GM23338 (cell line): ENCODE measurements at regions not wholly inside any gene's neighbourhood (a gene's known extent, or its start where the extent isn't known, plus 50 kb on each side); places are given as distances from the start of the nearest gene placed in this dataset.
A peak's percentile ranks its signal among the peaks of the same experiment; 100 is the strongest.

Experiments used
- ATAC-seq: fragments of 200-7000 bp; cut with Tn5 transposase; 3 replicates; pipeline ENCODE4 v1.9.1; 2020
- DNase-seq: peaks from one replicate; pipeline ENCODE4 v3.0.0-alpha.2; 2015; ENCODE audit warnings: low spot score
- H2AFZ ChIP-seq: fragments of 200-600 bp; sonication (generic); 2 replicates; pipeline ENCODE4 v1.8.0; 2016; ENCODE audit warnings: antibody characterized with exemption, mild to moderate bottlenecking, moderate library complexity
- H3F3A ChIP-seq: fragments of 200-600 bp; sonication (generic); replicated peaks from 2 replicates; pipeline ENCODE4 v1.8.0; 2017; ENCODE audit warnings: antibody characterized with exemption, mixed run types, low read depth
- H3K27ac ChIP-seq: fragments of 200-600 bp; sonication (generic); 2 replicates; pipeline ENCODE4 v1.6.1; 2016; ENCODE audit warnings: low read depth
- H3K27me3 ChIP-seq: fragments of 200-600 bp; sonication (generic); 2 replicates; pipeline ENCODE4 v1.8.0; 2016; ENCODE audit warnings: mild to moderate bottlenecking, mixed run types, moderate library complexity; ENCODE audit not compliant: insufficient read depth
- H3K36me3 ChIP-seq: fragments of 200-600 bp; sonication (generic); 2 replicates; pipeline ENCODE4 v1.8.0; 2016; ENCODE audit warnings: mild to moderate bottlenecking; ENCODE audit not compliant: insufficient read depth
- H3K4me1 ChIP-seq: fragments of 200-600 bp; sonication (generic); 2 replicates; pipeline ENCODE4 v1.8.0; 2016; ENCODE audit warnings: mild to moderate bottlenecking, moderate library complexity; ENCODE audit not compliant: insufficient read depth
- H3K4me2 ChIP-seq: fragments of 200-600 bp; sonication (generic); 2 replicates; pipeline ENCODE4 v1.7.1; 2017; ENCODE audit warnings: mixed run types
- H3K4me3 ChIP-seq: fragments of 200-600 bp; sonication (generic); 2 replicates; pipeline ENCODE4 v1.6.1; 2016; ENCODE audit warnings: mixed run types
- H3K79me2 ChIP-seq: fragments of 200-600 bp; sonication (generic); replicated peaks from 2 replicates; pipeline ENCODE4 v1.8.0; 2017; ENCODE audit warnings: mild to moderate bottlenecking; ENCODE audit not compliant: insufficient read depth
- H3K9me2 ChIP-seq: fragments of 200-600 bp; sonication (generic); 2 replicates; pipeline ENCODE4 v1.8.0; 2017; ENCODE audit not compliant: insufficient read depth
- H4K20me1 ChIP-seq: fragments of 200-600 bp; sonication (generic); replicated peaks from 2 replicates; pipeline ENCODE4 v1.8.0; 2017; ENCODE audit warnings: mild to moderate bottlenecking; ENCODE audit not compliant: insufficient read depth
- H3K27ac Mint-ChIP-seq: 2 replicates; pipeline ENCODE4 v1.8.0; 2020; ENCODE audit warnings: inconsistent platforms, mild to moderate bottlenecking, moderate library complexity, mixed read lengths
- H3K27me3 Mint-ChIP-seq: 3 replicates; pipeline ENCODE4 v1.8.0; 2022; ENCODE audit warnings: low read depth, mild to moderate bottlenecking, moderate library complexity, mixed read lengths, inconsistent platforms; ENCODE audit not compliant: insufficient read depth, poor library complexity
- H3K36me3 Mint-ChIP-seq: 3 replicates; pipeline ENCODE4 v1.8.0; 2021; ENCODE audit warnings: low read depth, mild to moderate bottlenecking, inconsistent platforms, moderate library complexity, mixed read lengths
- H3K4me1 Mint-ChIP-seq: 3 replicates; pipeline ENCODE4 v1.8.0; 2020; ENCODE audit warnings: mild to moderate bottlenecking, inconsistent platforms, mixed read lengths
- H3K4me3 Mint-ChIP-seq: 3 replicates; pipeline ENCODE4 v1.8.0; 2021; ENCODE audit warnings: moderate library complexity, mild to moderate bottlenecking, inconsistent platforms, mixed read lengths
- H3K9me3 Mint-ChIP-seq: 3 replicates; pipeline ENCODE4 v1.8.0; 2020; ENCODE audit warnings: moderate library complexity, mild to moderate bottlenecking, inconsistent platforms, mixed read lengths
- CREB1 ChIP-seq: fragments of 250-450 bp; sonication (Bioruptor Pico); IDR thresholded peaks from 2 replicates; pipeline ENCODE4 v1.5.0; 2020; ENCODE audit warnings: low read depth, mild to moderate bottlenecking, moderate library complexity
- ETS1 ChIP-seq: IDR thresholded peaks from 2 replicates; pipeline ENCODE4 v1.6.1; 2016; ENCODE audit warnings: antibody characterized with exemption
- EZH2 ChIP-seq: fragments of 200-600 bp; sonication (generic); IDR thresholded peaks from one replicate; pipeline ENCODE4 v1.8.0; 2017; ENCODE audit warnings: antibody characterized with exemption, mild to moderate bottlenecking, low read depth; ENCODE audit not compliant: unreplicated experiment
- EZH2phosphoT487 ChIP-seq: fragments of 200-600 bp; sonication (generic); IDR thresholded peaks from one replicate; pipeline ENCODE4 v1.8.1; 2018; ENCODE audit warnings: antibody characterized with exemption; ENCODE audit not compliant: unreplicated experiment
- JUNB ChIP-seq: IDR thresholded peaks from one replicate; pipeline ENCODE4 v1.6.1; 2016; ENCODE audit warnings: antibody characterized with exemption; ENCODE audit not compliant: unreplicated experiment
- NANOG ChIP-seq: IDR thresholded peaks from 2 replicates; pipeline ENCODE4 v1.6.1; 2016; ENCODE audit warnings: antibody characterized with exemption, borderline replicate concordance
- POLR2AphosphoS5 ChIP-seq: IDR thresholded peaks from 2 replicates; pipeline ENCODE4 v1.6.1; 2016; ENCODE audit warnings: antibody characterized with exemption, low read depth
- STAT1 ChIP-seq: IDR thresholded peaks from one replicate; pipeline ENCODE4 v1.6.1; 2016; ENCODE audit warnings: antibody characterized with exemption; ENCODE audit not compliant: unreplicated experiment
- ZNF114 ChIP-seq: fragments of 250-450 bp; sonication (Bioruptor Pico); IDR thresholded peaks from 2 replicates; pipeline ENCODE4 v1.5.0; 2020; ENCODE audit warnings: mild to moderate bottlenecking, moderate library complexity
- ZNF331 ChIP-seq: fragments of 250-450 bp; sonication (Bioruptor Pico); IDR thresholded peaks from 2 replicates; pipeline ENCODE4 v1.5.0; 2020; ENCODE audit warnings: low read depth, mild to moderate bottlenecking, moderate library complexity
- TF ChIP-seq, protein P1 (sequence below): IDR thresholded peaks from one replicate; pipeline ENCODE4 v1.6.1; 2018; ENCODE audit warnings: antibody characterized with exemption; ENCODE audit not compliant: unreplicated experiment
- TF ChIP-seq, protein P2 (sequence below): fragments of 250-450 bp; sonication (Bioruptor Pico); IDR thresholded peaks from 2 replicates; pipeline ENCODE4 v1.5.0; 2020; ENCODE audit warnings: mild to moderate bottlenecking, moderate library complexity
- TF ChIP-seq, protein P3 (sequence below), 2 experiments: fragments of 200-600 bp in 1 of 2; sonication (generic) in 1 of 2; conservative IDR thresholded peaks; 2 replicates each; pipeline versions ENCODE4 v1.5.1 to v1.6.1; 2016 to 2017; ENCODE audit warnings: antibody characterized with exemption in 2 of 2, low read depth in 2 of 2, mild to moderate bottlenecking in 2 of 2, moderate library complexity in 1 of 2

DNA sequence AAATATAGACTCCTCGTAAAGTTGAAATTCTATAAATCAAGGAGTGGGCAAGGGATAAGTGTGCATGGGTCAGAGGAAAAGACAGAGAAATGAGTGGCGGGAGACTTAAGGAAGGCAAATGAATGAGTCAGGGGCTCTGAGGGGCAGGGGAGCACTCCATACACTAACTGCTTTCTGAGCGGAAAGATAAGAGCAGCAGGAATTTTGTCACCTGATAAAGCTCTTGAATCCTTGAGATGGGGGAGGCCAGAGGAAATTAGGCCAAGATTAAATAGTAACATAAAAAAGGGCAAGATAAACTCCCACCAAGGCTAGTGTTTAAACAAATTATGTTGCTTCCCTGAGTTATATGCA lies 191.0 kb upstream of the S1PR3 start:
- Histone ChIP-seq H3K9me2 (no peaks in the 10 kb centered on the region), H3K36me3 (no peaks in the 10 kb centered on the region), H3K4me2 (no peak overlapping the region), H3K27ac (no peak overlapping the region), H3K4me3 (no peak overlapping the region), H3F3A (no peaks in the 10 kb centered on the region), H3K79me2 (no peaks in the 10 kb centered on the region), H3K4me1 (0 out of 2 replicates have a peak, but pooled peaks cover 9% of the 10 kb centered on the region), H3K27me3 (no peaks in the 10 kb centered on the region), H4K20me1 (no peaks in the 10 kb centered on the region), H2AFZ (peak overlapping the region; percentile 59; the same call in 1 of the 2 replicates)
- H3K27me3 Mint-ChIP-seq, result no peaks in the 10 kb centered on the region
- no peak overlapping the region for H3K4me3 Mint-ChIP-seq
- no peak overlapping the region for H3K27ac Mint-ChIP-seq
- H3K9me3 Mint-ChIP-seq, result peaks cover 3% of the 10 kb centered on the region; the same call in 2 of the 3 replicates
- TF ChIP-seq EZH2 (no peak), POLR2AphosphoS5 (no peak), EZH2phosphoT487 (no peak), ETS1 (no peak), CREB1 (CRISPR knock-in tag) (no peak), NANOG (no peak), ZNF114 (CRISPR knock-in tag) (no peak), ZNF331 (CRISPR knock-in tag) (no peak), STAT1 (no peak), JUNB (no peak)
- TF ChIP-seq, protein P1, sequence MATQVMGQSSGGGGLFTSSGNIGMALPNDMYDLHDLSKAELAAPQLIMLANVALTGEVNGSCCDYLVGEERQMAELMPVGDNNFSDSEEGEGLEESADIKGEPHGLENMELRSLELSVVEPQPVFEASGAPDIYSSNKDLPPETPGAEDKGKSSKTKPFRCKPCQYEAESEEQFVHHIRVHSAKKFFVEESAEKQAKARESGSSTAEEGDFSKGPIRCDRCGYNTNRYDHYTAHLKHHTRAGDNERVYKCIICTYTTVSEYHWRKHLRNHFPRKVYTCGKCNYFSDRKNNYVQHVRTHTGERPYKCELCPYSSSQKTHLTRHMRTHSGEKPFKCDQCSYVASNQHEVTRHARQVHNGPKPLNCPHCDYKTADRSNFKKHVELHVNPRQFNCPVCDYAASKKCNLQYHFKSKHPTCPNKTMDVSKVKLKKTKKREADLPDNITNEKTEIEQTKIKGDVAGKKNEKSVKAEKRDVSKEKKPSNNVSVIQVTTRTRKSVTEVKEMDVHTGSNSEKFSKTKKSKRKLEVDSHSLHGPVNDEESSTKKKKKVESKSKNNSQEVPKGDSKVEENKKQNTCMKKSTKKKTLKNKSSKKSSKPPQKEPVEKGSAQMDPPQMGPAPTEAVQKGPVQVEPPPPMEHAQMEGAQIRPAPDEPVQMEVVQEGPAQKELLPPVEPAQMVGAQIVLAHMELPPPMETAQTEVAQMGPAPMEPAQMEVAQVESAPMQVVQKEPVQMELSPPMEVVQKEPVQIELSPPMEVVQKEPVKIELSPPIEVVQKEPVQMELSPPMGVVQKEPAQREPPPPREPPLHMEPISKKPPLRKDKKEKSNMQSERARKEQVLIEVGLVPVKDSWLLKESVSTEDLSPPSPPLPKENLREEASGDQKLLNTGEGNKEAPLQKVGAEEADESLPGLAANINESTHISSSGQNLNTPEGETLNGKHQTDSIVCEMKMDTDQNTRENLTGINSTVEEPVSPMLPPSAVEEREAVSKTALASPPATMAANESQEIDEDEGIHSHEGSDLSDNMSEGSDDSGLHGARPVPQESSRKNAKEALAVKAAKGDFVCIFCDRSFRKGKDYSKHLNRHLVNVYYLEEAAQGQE, result no peak
- TF ChIP-seq, protein P2, sequence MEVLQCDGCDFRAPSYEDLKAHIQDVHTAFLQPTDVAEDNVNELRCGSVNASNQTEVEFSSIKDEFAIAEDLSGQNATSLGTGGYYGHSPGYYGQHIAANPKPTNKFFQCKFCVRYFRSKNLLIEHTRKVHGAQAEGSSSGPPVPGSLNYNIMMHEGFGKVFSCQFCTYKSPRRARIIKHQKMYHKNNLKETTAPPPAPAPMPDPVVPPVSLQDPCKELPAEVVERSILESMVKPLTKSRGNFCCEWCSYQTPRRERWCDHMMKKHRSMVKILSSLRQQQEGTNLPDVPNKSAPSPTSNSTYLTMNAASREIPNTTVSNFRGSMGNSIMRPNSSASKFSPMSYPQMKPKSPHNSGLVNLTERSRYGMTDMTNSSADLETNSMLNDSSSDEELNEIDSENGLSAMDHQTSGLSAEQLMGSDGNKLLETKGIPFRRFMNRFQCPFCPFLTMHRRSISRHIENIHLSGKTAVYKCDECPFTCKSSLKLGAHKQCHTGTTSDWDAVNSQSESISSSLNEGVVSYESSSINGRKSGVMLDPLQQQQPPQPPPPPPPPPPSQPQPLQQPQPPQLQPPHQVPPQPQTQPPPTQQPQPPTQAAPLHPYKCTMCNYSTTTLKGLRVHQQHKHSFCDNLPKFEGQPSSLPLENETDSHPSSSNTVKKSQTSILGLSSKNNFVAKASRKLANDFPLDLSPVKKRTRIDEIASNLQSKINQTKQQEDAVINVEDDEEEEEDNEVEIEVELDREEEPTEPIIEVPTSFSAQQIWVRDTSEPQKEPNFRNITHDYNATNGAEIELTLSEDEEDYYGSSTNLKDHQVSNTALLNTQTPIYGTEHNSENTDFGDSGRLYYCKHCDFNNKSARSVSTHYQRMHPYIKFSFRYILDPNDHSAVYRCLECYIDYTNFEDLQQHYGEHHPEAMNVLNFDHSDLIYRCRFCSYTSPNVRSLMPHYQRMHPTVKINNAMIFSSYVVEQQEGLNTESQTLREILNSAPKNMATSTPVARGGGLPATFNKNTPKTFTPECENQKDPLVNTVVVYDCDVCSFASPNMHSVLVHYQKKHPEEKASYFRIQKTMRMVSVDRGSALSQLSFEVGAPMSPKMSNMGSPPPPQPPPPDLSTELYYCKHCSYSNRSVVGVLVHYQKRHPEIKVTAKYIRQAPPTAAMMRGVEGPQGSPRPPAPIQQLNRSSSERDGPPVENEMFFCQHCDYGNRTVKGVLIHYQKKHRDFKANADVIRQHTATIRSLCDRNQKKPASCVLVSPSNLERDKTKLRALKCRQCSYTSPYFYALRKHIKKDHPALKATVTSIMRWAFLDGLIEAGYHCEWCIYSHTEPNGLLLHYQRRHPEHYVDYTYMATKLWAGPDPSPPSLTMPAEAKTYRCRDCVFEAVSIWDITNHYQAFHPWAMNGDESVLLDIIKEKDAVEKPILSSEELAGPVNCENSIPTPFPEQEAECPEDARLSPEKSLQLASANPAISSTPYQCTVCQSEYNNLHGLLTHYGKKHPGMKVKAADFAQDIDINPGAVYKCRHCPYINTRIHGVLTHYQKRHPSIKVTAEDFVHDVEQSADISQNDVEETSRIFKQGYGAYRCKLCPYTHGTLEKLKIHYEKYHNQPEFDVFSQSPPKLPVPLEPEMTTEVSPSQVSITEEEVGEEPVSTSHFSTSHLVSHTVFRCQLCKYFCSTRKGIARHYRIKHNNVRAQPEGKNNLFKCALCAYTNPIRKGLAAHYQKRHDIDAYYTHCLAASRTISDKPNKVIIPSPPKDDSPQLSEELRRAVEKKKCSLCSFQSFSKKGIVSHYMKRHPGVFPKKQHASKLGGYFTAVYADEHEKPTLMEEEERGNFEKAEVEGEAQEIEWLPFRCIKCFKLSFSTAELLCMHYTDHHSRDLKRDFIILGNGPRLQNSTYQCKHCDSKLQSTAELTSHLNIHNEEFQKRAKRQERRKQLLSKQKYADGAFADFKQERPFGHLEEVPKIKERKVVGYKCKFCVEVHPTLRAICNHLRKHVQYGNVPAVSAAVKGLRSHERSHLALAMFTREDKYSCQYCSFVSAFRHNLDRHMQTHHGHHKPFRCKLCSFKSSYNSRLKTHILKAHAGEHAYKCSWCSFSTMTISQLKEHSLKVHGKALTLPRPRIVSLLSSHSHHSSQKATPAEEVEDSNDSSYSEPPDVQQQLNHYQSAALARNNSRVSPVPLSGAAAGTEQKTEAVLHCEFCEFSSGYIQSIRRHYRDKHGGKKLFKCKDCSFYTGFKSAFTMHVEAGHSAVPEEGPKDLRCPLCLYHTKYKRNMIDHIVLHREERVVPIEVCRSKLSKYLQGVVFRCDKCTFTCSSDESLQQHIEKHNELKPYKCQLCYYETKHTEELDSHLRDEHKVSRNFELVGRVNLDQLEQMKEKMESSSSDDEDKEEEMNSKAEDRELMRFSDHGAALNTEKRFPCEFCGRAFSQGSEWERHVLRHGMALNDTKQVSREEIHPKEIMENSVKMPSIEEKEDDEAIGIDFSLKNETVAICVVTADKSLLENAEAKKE (CRISPR knock-in tag), result no peak
- TF ChIP-seq, protein P3, sequence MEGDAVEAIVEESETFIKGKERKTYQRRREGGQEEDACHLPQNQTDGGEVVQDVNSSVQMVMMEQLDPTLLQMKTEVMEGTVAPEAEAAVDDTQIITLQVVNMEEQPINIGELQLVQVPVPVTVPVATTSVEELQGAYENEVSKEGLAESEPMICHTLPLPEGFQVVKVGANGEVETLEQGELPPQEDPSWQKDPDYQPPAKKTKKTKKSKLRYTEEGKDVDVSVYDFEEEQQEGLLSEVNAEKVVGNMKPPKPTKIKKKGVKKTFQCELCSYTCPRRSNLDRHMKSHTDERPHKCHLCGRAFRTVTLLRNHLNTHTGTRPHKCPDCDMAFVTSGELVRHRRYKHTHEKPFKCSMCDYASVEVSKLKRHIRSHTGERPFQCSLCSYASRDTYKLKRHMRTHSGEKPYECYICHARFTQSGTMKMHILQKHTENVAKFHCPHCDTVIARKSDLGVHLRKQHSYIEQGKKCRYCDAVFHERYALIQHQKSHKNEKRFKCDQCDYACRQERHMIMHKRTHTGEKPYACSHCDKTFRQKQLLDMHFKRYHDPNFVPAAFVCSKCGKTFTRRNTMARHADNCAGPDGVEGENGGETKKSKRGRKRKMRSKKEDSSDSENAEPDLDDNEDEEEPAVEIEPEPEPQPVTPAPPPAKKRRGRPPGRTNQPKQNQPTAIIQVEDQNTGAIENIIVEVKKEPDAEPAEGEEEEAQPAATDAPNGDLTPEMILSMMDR (conservative IDR thresholded peaks at IDR 0.05; ENCODE audit: low read depth in 2 of 2), result no peak
- H3K36me3 Mint-ChIP-seq, result no peaks in the 10 kb centered on the region
- ATAC-seq (no peak), DNase-seq (no peak)
- H3K4me1 Mint-ChIP-seq, result peaks cover 10% of the 10 kb centered on the region
